HL-60 (cell line): ENCODE measurements at regions not wholly inside any gene's neighbourhood (a gene's known extent, or its start where the extent isn't known, plus 50 kb on each side); places are given as distances from the start of the nearest gene placed in this dataset.

Experiments
- DNase-seq, 2 experiments: peaks; one replicate each; pipeline ENCODE4 v3.0.0-alpha.2; 2010 to 2020; ENCODE audit warnings: low read depth in 1 of 2, low spot score in 1 of 2
- H3K27ac ChIP-seq: fragments of 250-450 bp; sonication (Bioruptor Pico); replicated peaks from 2 replicates; pipeline ENCODE4 v1.5.1; 2020; ENCODE audit warnings: mild to moderate bottlenecking, moderate library complexity
- H3K27me3 ChIP-seq: fragments of 250-450 bp; sonication (Bioruptor Pico); 2 replicates; pipeline ENCODE4 v1.5.1; 2021; ENCODE audit warnings: mild to moderate bottlenecking, moderate library complexity; ENCODE audit not compliant: insufficient read depth, poor library complexity, severe bottlenecking
- H3K4me3 ChIP-seq: replicated peaks from 2 replicates; pipeline ENCODE4 v1.5.1; 2011; ENCODE audit warnings: mild to moderate bottlenecking, control low read depth, low read length; ENCODE audit not compliant: insufficient read depth
- GABPA ChIP-seq: IDR thresholded peaks from 2 replicates; pipeline ENCODE4 v1.6.1; 2012; ENCODE audit warnings: low read depth
- POLR2AphosphoS5 ChIP-seq: IDR thresholded peaks from 2 replicates; pipeline ENCODE4 v1.6.1; 2012; ENCODE audit warnings: low read depth
- SPI1 ChIP-seq: IDR thresholded peaks from 2 replicates; pipeline ENCODE4 v1.6.1; 2012; ENCODE audit warnings: low read depth, mild to moderate bottlenecking, borderline replicate concordance
- TF ChIP-seq, protein P1 (sequence below): IDR thresholded peaks from one replicate; pipeline ENCODE4 v1.5.1; 2011; ENCODE audit warnings: low read length, control low read depth, inconsistent platforms; ENCODE audit not compliant: insufficient read depth
- TF ChIP-seq, protein P2 (sequence below): IDR thresholded peaks from 2 replicates; pipeline ENCODE4 v1.6.1; 2012; ENCODE audit warnings: low read depth; ENCODE audit not compliant: insufficient replicate concordance

DNA sequence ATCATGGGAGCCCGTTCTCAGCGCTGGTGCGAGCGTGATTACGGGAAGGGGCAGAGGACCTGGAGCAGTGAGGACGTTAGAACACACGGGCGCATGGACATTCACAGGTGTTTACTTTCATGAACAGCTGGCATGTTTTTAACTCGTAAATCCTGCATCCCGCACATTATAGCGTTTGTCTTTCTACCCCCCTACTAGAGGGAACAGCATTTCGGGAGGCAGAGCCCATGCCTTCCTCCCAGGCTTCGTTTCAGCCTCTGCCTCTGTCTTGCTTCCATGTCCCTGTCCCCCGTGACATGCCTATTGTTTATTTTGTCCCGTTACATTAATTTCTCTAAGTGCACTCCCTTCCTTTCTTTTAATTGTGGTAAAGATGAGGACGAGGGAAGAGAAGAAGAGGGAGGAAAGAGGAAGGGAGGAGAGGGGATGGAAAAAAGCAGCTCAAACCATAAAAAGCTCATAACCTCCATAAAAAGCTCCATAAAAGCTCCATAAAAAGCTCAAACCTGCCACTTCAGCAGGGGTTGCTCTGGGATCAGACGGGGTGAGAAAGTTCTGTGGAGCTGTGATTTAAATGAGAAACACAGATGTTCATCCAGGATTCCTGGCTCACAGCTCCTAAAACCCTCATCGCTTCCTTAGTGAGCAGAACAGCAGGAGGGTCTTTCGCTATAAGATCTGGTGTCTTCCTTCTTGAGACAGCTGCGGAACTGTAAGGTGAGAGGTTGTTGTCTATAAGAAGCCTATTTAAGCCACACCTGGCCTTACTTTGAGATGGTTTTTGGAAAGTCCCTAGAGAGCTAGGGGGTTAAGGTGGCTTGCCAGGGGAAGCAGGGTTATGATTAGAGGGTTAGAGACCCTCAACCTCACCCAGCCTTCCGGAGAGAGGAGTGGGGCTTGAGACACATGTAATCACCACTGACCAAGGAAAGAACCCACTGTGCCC is 66.6 kb upstream of the SNTG2 start:
- DNase-seq = no peak
- Histone ChIP-seq H3K27ac (no peak overlapping the region), H3K27me3 (no peaks in the 10 kb centered on the region), H3K4me3 (no peak overlapping the region)
- TF ChIP-seq GABPA (no peak), POLR2AphosphoS5 (no peak), SPI1 (no peak)
- TF ChIP-seq, protein P1, sequence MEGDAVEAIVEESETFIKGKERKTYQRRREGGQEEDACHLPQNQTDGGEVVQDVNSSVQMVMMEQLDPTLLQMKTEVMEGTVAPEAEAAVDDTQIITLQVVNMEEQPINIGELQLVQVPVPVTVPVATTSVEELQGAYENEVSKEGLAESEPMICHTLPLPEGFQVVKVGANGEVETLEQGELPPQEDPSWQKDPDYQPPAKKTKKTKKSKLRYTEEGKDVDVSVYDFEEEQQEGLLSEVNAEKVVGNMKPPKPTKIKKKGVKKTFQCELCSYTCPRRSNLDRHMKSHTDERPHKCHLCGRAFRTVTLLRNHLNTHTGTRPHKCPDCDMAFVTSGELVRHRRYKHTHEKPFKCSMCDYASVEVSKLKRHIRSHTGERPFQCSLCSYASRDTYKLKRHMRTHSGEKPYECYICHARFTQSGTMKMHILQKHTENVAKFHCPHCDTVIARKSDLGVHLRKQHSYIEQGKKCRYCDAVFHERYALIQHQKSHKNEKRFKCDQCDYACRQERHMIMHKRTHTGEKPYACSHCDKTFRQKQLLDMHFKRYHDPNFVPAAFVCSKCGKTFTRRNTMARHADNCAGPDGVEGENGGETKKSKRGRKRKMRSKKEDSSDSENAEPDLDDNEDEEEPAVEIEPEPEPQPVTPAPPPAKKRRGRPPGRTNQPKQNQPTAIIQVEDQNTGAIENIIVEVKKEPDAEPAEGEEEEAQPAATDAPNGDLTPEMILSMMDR = no peak
- TF ChIP-seq, protein P2, sequence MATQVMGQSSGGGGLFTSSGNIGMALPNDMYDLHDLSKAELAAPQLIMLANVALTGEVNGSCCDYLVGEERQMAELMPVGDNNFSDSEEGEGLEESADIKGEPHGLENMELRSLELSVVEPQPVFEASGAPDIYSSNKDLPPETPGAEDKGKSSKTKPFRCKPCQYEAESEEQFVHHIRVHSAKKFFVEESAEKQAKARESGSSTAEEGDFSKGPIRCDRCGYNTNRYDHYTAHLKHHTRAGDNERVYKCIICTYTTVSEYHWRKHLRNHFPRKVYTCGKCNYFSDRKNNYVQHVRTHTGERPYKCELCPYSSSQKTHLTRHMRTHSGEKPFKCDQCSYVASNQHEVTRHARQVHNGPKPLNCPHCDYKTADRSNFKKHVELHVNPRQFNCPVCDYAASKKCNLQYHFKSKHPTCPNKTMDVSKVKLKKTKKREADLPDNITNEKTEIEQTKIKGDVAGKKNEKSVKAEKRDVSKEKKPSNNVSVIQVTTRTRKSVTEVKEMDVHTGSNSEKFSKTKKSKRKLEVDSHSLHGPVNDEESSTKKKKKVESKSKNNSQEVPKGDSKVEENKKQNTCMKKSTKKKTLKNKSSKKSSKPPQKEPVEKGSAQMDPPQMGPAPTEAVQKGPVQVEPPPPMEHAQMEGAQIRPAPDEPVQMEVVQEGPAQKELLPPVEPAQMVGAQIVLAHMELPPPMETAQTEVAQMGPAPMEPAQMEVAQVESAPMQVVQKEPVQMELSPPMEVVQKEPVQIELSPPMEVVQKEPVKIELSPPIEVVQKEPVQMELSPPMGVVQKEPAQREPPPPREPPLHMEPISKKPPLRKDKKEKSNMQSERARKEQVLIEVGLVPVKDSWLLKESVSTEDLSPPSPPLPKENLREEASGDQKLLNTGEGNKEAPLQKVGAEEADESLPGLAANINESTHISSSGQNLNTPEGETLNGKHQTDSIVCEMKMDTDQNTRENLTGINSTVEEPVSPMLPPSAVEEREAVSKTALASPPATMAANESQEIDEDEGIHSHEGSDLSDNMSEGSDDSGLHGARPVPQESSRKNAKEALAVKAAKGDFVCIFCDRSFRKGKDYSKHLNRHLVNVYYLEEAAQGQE = no peak

DNA sequence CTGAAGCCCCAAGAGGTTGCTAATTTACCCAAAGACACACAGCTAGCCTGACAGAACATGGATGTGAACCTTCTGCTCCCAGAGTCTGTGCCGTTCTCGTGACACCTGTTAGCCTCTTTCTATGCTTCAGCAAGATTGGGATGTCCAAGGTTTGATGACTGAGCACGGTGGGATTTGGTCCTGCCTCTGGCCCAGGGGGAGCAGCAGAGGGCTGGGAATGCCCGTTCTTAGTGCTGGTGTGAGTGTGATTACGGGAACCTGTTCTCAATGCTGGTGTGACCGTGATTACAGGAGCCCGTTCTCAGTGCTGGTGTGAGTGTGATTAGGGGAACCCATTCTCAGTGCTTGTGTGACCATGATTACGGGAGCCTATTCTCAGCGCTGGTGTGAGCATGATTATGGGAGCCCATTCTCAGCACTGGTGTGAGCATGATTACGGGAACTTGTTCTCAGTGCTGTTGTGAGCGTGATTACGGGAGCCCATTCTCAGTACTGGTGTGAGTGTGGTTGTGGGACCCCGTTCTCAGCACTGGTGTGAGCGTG is 67.3 kb upstream of the SNTG2 start:
- no peak for DNase-seq
- Histone ChIP-seq H3K4me3 (no peak overlapping the region), H3K27ac (no peak overlapping the region), H3K27me3 (no peaks in the 10 kb centered on the region)
- TF ChIP-seq GABPA (no peak), SPI1 (no peak), POLR2AphosphoS5 (no peak)
- TF ChIP-seq, protein P2 = no peak
- TF ChIP-seq, protein P1 = no peak

DNA sequence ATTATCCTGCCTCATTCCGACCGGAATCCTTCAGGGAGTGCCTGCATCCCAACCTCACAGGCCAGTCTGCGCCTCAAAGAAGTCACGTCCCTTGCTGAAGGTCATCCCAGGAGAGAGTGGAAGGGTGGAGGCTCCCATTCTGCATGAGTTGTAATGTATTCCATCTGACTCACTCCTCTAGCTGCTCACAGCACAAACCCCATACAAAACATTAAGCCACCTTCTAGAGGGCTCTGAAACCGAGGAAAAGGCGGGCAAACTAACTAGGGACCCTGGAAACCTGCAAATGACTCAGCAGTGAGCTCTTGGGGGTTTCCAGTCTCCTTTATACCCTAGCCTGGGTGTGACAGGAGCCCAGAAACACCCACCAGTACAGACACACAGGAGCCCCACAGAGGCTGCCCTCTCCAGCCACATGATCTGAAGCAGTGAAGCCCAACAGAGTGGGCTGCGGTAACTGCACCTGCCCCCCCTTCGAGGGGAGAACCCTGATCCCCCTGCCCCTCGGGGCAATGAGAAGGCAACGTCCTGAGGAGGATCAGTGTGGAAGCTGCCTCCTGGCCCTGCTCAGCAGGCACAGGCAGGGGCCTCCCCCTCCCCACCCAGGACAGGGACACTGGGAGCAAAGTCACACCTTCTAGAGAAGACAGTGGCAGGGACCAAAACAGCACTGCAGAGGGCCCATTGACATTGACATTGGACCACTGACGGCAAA is 69.3 kb upstream of the SNTG2 start:
- TF ChIP-seq POLR2AphosphoS5 (no peak), SPI1 (no peak), GABPA (no peak)
- TF ChIP-seq, protein P1 = no peak
- TF ChIP-seq, protein P2 = no peak
- no peak for DNase-seq
- Histone ChIP-seq H3K27me3 (no peaks in the 10 kb centered on the region), H3K27ac (no peak overlapping the region), H3K4me3 (no peak overlapping the region)
